GM18909 (cell line): ENCODE measurements at regions not wholly inside any gene's neighbourhood (a gene's known extent, or its start where the extent isn't known, plus 50 kb on each side); places are given as distances from the start of the nearest gene placed in this dataset.
"Not testable (repeated sequence)": the region's sequence is repeated elsewhere in the genome, so short reads cannot be mapped to it uniquely, and the experiment has no call there.

ENCODE experiments used
- ATAC-seq: cut with Tn5 transposase; IDR thresholded peaks from one replicate; pipeline ENCODE4 v1.9.1; 2021; ENCODE audit warnings: mild to moderate bottlenecking; ENCODE audit not compliant: unreplicated experiment, poor library complexity

GRCh38 chr1:181251713-181252075 lies 163.2 kb downstream of the IER5 start:
- ATAC-seq: no peak

GRCh38 chr1:181253601-181254000 lies 165.1 kb downstream of the IER5 start:
- not testable (repeated sequence) for ATAC-seq

- no peak for ATAC-seq
Measured at GRCh38 chr1:181255270-181255929, 166.9 kb downstream of the IER5 start.

- ATAC-seq: peak; percentile 96
Measured at GRCh38 chr1:181257117-181257516, 168.6 kb downstream of the IER5 start.

GRCh38 chr1:181259026-181259745 lies 170.7 kb downstream of the IER5 start:
- ATAC-seq: no peak

- ATAC-seq: no peak
Measured at GRCh38 chr1:181260271-181260670, 171.8 kb downstream of the IER5 start.

- ATAC-seq: no peak
Measured at GRCh38 chr1:181260994-181261393, 172.5 kb downstream of the IER5 start.

- no peak for ATAC-seq
Measured at GRCh38 chr1:181262069-181262468, 173.6 kb downstream of the IER5 start.

- no peak for ATAC-seq
Measured at GRCh38 chr1:181263444-181263843, 174.9 kb downstream of the IER5 start.

GRCh38 chr1:181264821-181265220 lies 176.3 kb downstream of the IER5 start:
- no peak for ATAC-seq

GRCh38 chr1:181284978-181285377 lies 196.5 kb downstream of the IER5 start:
- ATAC-seq: no peak

- ATAC-seq: no peak
Measured at GRCh38 chr1:181295217-181295616, 188.1 kb upstream of the CACNA1E start.

- ATAC-seq: no peak
Measured at GRCh38 chr1:181296180-181296579, 187.1 kb upstream of the CACNA1E start.

GRCh38 chr1:181308098-181308497 lies 175.2 kb upstream of the CACNA1E start:
- no peak for ATAC-seq

- no peak for ATAC-seq
Measured at GRCh38 chr1:181310560-181310959, 172.8 kb upstream of the CACNA1E start.

- no peak for ATAC-seq
Measured at GRCh38 chr1:181312946-181313345, 170.4 kb upstream of the CACNA1E start.

GRCh38 chr1:181313466-181313865 lies 169.9 kb upstream of the CACNA1E start:
- no peak for ATAC-seq

GRCh38 chr1:181314010-181314409 lies 169.3 kb upstream of the CACNA1E start:
- no peak for ATAC-seq

GRCh38 chr1:181314959-181315358 lies 168.4 kb upstream of the CACNA1E start:
- no peak for ATAC-seq

- no peak for ATAC-seq
Measured at GRCh38 chr1:181317261-181317930, 165.9 kb upstream of the CACNA1E start.

- ATAC-seq: no peak
Measured at GRCh38 chr1:181318022-181318857, 165.1 kb upstream of the CACNA1E start.
